HL-60 (cell line): ENCODE measurements at regions not wholly inside any gene's neighbourhood (a gene's known extent, or its start where the extent isn't known, plus 50 kb on each side); places are given as distances from the start of the nearest gene placed in this dataset.

Experiments
- DNase-seq, 2 experiments: peaks; one replicate each; pipeline ENCODE4 v3.0.0-alpha.2; 2010 to 2020; ENCODE audit warnings: low read depth in 1 of 2, low spot score in 1 of 2
- H3K27ac ChIP-seq: fragments of 250-450 bp; sonication (Bioruptor Pico); replicated peaks from 2 replicates; pipeline ENCODE4 v1.5.1; 2020; ENCODE audit warnings: mild to moderate bottlenecking, moderate library complexity
- H3K27me3 ChIP-seq: fragments of 250-450 bp; sonication (Bioruptor Pico); 2 replicates; pipeline ENCODE4 v1.5.1; 2021; ENCODE audit warnings: mild to moderate bottlenecking, moderate library complexity; ENCODE audit not compliant: insufficient read depth, poor library complexity, severe bottlenecking
- H3K4me3 ChIP-seq: replicated peaks from 2 replicates; pipeline ENCODE4 v1.5.1; 2011; ENCODE audit warnings: mild to moderate bottlenecking, control low read depth, low read length; ENCODE audit not compliant: insufficient read depth
- CTCF ChIP-seq: IDR thresholded peaks from one replicate; pipeline ENCODE4 v1.5.1; 2011; ENCODE audit warnings: low read length, control low read depth, inconsistent platforms; ENCODE audit not compliant: insufficient read depth
- GABPA ChIP-seq: IDR thresholded peaks from 2 replicates; pipeline ENCODE4 v1.6.1; 2012; ENCODE audit warnings: low read depth
- POLR2AphosphoS5 ChIP-seq: IDR thresholded peaks from 2 replicates; pipeline ENCODE4 v1.6.1; 2012; ENCODE audit warnings: low read depth
- REST ChIP-seq: IDR thresholded peaks from 2 replicates; pipeline ENCODE4 v1.6.1; 2012; ENCODE audit warnings: low read depth; ENCODE audit not compliant: insufficient replicate concordance
- SPI1 ChIP-seq: IDR thresholded peaks from 2 replicates; pipeline ENCODE4 v1.6.1; 2012; ENCODE audit warnings: low read depth, mild to moderate bottlenecking, borderline replicate concordance

GRCh38 chr7:67731704-67732103 is 735.1 kb downstream of the TYW1 start:
- no peak overlapping the region for H3K4me3 ChIP-seq
- DNase-seq = no peak

GRCh38 chr7:67732898-67733297 is 736.3 kb downstream of the TYW1 start:
- TF ChIP-seq SPI1 (no peak), REST (no peak), CTCF (no peak)
- no peak for DNase-seq
- H3K4me3 ChIP-seq = no peak overlapping the region
- no peak overlapping the region for H3K27ac ChIP-seq
- no peaks in the 10 kb centered on the region for H3K27me3 ChIP-seq

More at GRCh38 chr7:67731704-67732103, 735.1 kb downstream of the TYW1 start:
- Histone ChIP-seq H3K27ac (no peak overlapping the region), H3K27me3 (no peaks in the 10 kb centered on the region)
- TF ChIP-seq REST (no peak), POLR2AphosphoS5 (no peak), GABPA (no peak), CTCF (no peak), SPI1 (no peak)

GRCh38 chr7:67738145-67738544 is 741.5 kb downstream of the TYW1 start:
- Histone ChIP-seq H3K4me3 (no peak overlapping the region), H3K27me3 (no peaks in the 10 kb centered on the region), H3K27ac (no peak overlapping the region)
- DNase-seq = no peak
- TF ChIP-seq GABPA = no peak
- no peak for TF ChIP-seq CTCF
- no peak for TF ChIP-seq SPI1
- no peak for TF ChIP-seq REST
- TF ChIP-seq POLR2AphosphoS5 = no peak
